Cerebellar cortex (tissue), 1 donor: ENCODE measurements at regions not wholly inside any gene's neighbourhood (a gene's known extent, or its start where the extent isn't known, plus 50 kb on each side); places are given as distances from the start of the nearest gene placed in this dataset.
"Not testable (repeated sequence)": the region's sequence is repeated elsewhere in the genome, so short reads cannot be mapped to it uniquely, and the experiment has no call there.

ENCODE experiments used
- DNase-seq: peaks from one replicate; pipeline ENCODE4 v3.0.0-alpha.2; 2015; ENCODE audit warnings: low spot score

- not testable (repeated sequence) for DNase-seq
Measured at GRCh38 chr7:17440025-17440784, 141.8 kb downstream of the AHR start.

- no peak for DNase-seq
Measured at GRCh38 chr7:17440831-17441230, 142.4 kb downstream of the AHR start.

GRCh38 chr7:17441557-17441956 is 143.1 kb downstream of the AHR start:
- no peak for DNase-seq

GRCh38 chr7:17444151-17444550 is 145.7 kb downstream of the AHR start:
- DNase-seq: no peak

- no peak for DNase-seq
Measured at GRCh38 chr7:17444673-17445072, 146.2 kb downstream of the AHR start.

- DNase-seq: no peak
Measured at GRCh38 chr7:17446340-17446739, 147.9 kb downstream of the AHR start.

- DNase-seq: no peak
Measured at GRCh38 chr7:17447728-17448478, 149.5 kb downstream of the AHR start.

GRCh38 chr7:17448479-17449423 is 150.3 kb downstream of the AHR start:
- no peak for DNase-seq

- DNase-seq: no peak
Measured at GRCh38 chr7:17456541-17456940, 158.1 kb downstream of the AHR start.

- no peak for DNase-seq
Measured at GRCh38 chr7:17460001-17460400, 161.5 kb downstream of the AHR start.

GRCh38 chr7:17460665-17461064 is 162.2 kb downstream of the AHR start:
- no peak for DNase-seq

- no peak for DNase-seq
Measured at GRCh38 chr7:17462131-17462631, 163.7 kb downstream of the AHR start.

GRCh38 chr7:17463511-17464085 is 165.1 kb downstream of the AHR start:
- no peak for DNase-seq

GRCh38 chr7:17466216-17466615 is 167.8 kb downstream of the AHR start:
- DNase-seq: no peak

- DNase-seq: no peak
Measured at GRCh38 chr7:17467386-17467945, 169.0 kb downstream of the AHR start.

- DNase-seq: no peak
Measured at GRCh38 chr7:17471325-17471724, 172.9 kb downstream of the AHR start.

- no peak for DNase-seq
Measured at GRCh38 chr7:17472518-17472917, 174.1 kb downstream of the AHR start.

- no peak for DNase-seq
Measured at GRCh38 chr7:17472939-17473338, 174.5 kb downstream of the AHR start.

- no peak for DNase-seq
Measured at GRCh38 chr7:17474724-17475344, 176.4 kb downstream of the AHR start.

- DNase-seq: no peak
Measured at GRCh38 chr7:17477182-17477581, 178.7 kb downstream of the AHR start.

- no peak for DNase-seq
Measured at GRCh38 chr7:17481118-17481517, 182.7 kb downstream of the AHR start.
